Endodermal cell (in vitro differentiated cells): ENCODE measurements at regions not wholly inside any gene's neighbourhood (a gene's known extent, or its start where the extent isn't known, plus 50 kb on each side); places are given as distances from the start of the nearest gene placed in this dataset.

ENCODE experiments used
- DNase-seq: peaks from one replicate; pipeline ENCODE4 v3.0.0-alpha.2; 2017
- H3K27ac ChIP-seq: 2 replicates; pipeline ENCODE4 v1.5.1; 2013; ENCODE audit warnings: mild to moderate bottlenecking, low read depth, low read length, moderate library complexity
- H3K27me3 ChIP-seq: 2 replicates; pipeline ENCODE4 v1.6.1; 2013; ENCODE audit warnings: mild to moderate bottlenecking, low read length, moderate library complexity; ENCODE audit not compliant: insufficient read depth, control insufficient read depth, poor library complexity, severe bottlenecking
- H3K36me3 ChIP-seq: 2 replicates; pipeline ENCODE4 v1.7.0; 2013; ENCODE audit warnings: mild to moderate bottlenecking, low read length, moderate library complexity; ENCODE audit not compliant: control insufficient read depth, insufficient read depth
- H3K4me1 ChIP-seq: one replicate; pipeline ENCODE4 v1.7.0; 2013; ENCODE audit warnings: low read length; ENCODE audit not compliant: control insufficient read depth, insufficient read depth
- H3K4me3 ChIP-seq: 2 replicates; pipeline ENCODE4 v1.5.1; 2013; ENCODE audit warnings: mild to moderate bottlenecking, low read length, moderate library complexity
- H3K9ac ChIP-seq: 2 replicates; pipeline ENCODE4 v1.6.1; 2013; ENCODE audit warnings: mild to moderate bottlenecking, low read length, moderate library complexity; ENCODE audit not compliant: poor library complexity, severe bottlenecking; ENCODE audit errors: extremely low read depth
- H3K9me3 ChIP-seq: 2 replicates; pipeline ENCODE4 v1.6.1; 2013; ENCODE audit warnings: mild to moderate bottlenecking, low read length, moderate library complexity; ENCODE audit not compliant: control insufficient read depth
- H3K27ac Mint-ChIP-seq: 2 replicates; pipeline ENCODE4 v1.8.0; 2020; ENCODE audit warnings: mixed read lengths
- H3K27me3 Mint-ChIP-seq: 2 replicates; pipeline ENCODE4 v1.8.0; 2021; ENCODE audit warnings: mild to moderate bottlenecking, mixed read lengths; ENCODE audit not compliant: insufficient read depth
- H3K36me3 Mint-ChIP-seq: 2 replicates; pipeline ENCODE4 v1.8.0; 2020; ENCODE audit warnings: low read depth, mixed read lengths
- H3K4me1 Mint-ChIP-seq: 2 replicates; pipeline ENCODE4 v1.8.0; 2020; ENCODE audit warnings: mixed read lengths
- H3K4me3 Mint-ChIP-seq: 2 replicates; pipeline ENCODE4 v1.8.0; 2020; ENCODE audit warnings: mild to moderate bottlenecking, moderate library complexity, mixed read lengths
- H3K9me3 Mint-ChIP-seq: 2 replicates; pipeline ENCODE4 v1.8.0; 2020; ENCODE audit warnings: mild to moderate bottlenecking, mixed read lengths
- WGBS, 2 experiments: methylation state at CpG; one replicate each; pipeline versions ENCODE4 v1.1.5 to v1.1.7; 2013; ENCODE audit warnings: missing lambda C conversion rate in 2 of 2, mixed read lengths in 1 of 2; ENCODE audit not compliant: insufficient coverage in 1 of 2, insufficient read length in 1 of 2; 5-methylcytosine and 5-hydroxymethylcytosine counted together
- TF ChIP-seq, protein P1 (sequence below): fragments of 200-600 bp; sonication (generic); conservative IDR thresholded peaks from 2 replicates; pipeline ENCODE4 v1.5.0; 2021; ENCODE audit warnings: antibody characterized with exemption, mild to moderate bottlenecking

DNA sequence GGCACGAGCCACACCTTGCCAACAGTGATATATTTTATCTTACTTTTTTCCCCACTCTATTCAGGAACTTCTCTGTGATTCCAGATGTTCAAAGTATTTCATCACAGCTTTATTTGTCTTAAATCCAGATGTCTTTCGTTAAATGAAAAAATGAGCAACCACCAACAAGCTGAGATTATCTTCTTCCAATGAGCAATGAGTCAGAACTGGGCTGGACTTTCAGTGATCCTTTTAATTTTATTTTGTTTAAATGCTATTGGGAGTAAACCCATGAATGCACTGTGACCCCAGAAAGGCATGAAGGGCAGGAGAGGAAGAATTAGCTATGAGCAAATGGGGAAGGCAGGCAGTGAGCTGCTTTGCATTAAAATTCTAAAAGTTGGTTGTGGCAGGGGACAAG lies 77.6 kb upstream of the IMMP2L start:
- no peaks in the 10 kb centered on the region for H3K9me3 ChIP-seq
- no peaks in the 10 kb centered on the region for H3K36me3 ChIP-seq
- peaks cover 1% of the 10 kb centered on the region for H3K4me1 Mint-ChIP-seq
- no peak overlapping the region for H3K4me3 Mint-ChIP-seq
- peaks cover 46% of the 10 kb centered on the region for H3K27me3 ChIP-seq
- H3K27me3 Mint-ChIP-seq: peaks cover 87% of the 10 kb centered on the region
- H3K9ac ChIP-seq: no peak overlapping the region
- TF ChIP-seq, protein P1, sequence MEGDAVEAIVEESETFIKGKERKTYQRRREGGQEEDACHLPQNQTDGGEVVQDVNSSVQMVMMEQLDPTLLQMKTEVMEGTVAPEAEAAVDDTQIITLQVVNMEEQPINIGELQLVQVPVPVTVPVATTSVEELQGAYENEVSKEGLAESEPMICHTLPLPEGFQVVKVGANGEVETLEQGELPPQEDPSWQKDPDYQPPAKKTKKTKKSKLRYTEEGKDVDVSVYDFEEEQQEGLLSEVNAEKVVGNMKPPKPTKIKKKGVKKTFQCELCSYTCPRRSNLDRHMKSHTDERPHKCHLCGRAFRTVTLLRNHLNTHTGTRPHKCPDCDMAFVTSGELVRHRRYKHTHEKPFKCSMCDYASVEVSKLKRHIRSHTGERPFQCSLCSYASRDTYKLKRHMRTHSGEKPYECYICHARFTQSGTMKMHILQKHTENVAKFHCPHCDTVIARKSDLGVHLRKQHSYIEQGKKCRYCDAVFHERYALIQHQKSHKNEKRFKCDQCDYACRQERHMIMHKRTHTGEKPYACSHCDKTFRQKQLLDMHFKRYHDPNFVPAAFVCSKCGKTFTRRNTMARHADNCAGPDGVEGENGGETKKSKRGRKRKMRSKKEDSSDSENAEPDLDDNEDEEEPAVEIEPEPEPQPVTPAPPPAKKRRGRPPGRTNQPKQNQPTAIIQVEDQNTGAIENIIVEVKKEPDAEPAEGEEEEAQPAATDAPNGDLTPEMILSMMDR: no peak
- H3K4me1 ChIP-seq: no peaks in the 10 kb centered on the region
- H3K36me3 Mint-ChIP-seq: no peaks in the 10 kb centered on the region
- WGBS, 2 experiments: 88 to 90% methylated on average over 2 of the region's 2 CpGs
- no peak overlapping the region for H3K4me3 ChIP-seq
- H3K9me3 Mint-ChIP-seq: peaks cover 17% of the 10 kb centered on the region
- no peak overlapping the region for H3K27ac Mint-ChIP-seq
- DNase-seq: no peak
- H3K27ac ChIP-seq: no peak overlapping the region

DNA sequence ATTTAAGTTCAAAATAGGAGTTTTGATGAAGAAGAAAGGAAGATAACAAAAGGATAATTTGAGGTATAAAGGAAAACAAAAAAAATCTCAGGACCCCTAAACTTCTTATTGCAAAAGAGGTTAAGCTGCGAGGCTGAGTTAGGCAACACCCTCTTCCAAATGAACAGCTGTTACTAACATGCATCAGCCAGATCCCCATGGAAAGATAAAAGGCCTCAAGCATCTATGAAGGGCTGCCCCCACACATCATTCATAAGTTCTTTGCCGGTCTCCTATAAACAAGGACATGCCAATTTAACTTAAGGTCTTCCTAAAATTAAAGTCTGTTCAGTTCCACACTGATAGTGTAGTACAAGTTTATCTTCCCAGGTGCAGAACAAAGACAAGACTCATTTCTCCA lies 75.8 kb upstream of the IMMP2L start:
- Histone ChIP-seq H3K9me3 (no peaks in the 10 kb centered on the region), H3K4me3 (no peak overlapping the region), H3K36me3 (no peaks in the 10 kb centered on the region), H3K9ac (no peak overlapping the region), H3K27me3 (peaks cover 65% of the 10 kb centered on the region), H3K27ac (no peak overlapping the region), H3K4me1 (no peaks in the 10 kb centered on the region)
- H3K36me3 Mint-ChIP-seq: no peaks in the 10 kb centered on the region
- no peak for DNase-seq
- peaks cover 4% of the 10 kb centered on the region for H3K9me3 Mint-ChIP-seq
- TF ChIP-seq, protein P1: no peak
- no peak overlapping the region for H3K4me3 Mint-ChIP-seq
- H3K4me1 Mint-ChIP-seq: peaks cover 5% of the 10 kb centered on the region
- peaks cover 97% of the 10 kb centered on the region for H3K27me3 Mint-ChIP-seq
- 79 to 100% methylated on average over 1 to 2 of the region's 2 CpGs for WGBS, 2 experiments
- no peak overlapping the region for H3K27ac Mint-ChIP-seq

DNA sequence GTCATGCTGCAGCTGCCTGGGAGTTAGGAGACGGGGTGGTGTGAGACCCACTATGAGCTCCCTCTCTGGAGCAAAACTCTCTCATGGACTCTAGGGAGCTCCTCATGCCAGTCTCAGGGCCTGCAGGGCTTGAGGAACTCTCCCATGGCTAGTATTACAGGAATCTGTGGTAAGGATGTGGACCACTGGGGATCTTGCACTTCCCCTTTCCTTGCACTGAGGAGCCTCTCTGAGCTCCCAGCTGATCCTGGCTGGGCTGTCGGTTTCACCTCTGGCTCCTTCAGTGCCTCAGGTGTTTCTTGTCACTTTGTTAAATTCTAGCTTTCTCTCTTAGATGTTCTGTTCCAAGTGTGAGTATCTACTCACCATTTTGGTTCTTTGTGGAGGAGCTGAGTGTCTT lies 71.6 kb upstream of the IMMP2L start:
- DNase-seq: no peak
- no peak overlapping the region for H3K9ac ChIP-seq
- no peak overlapping the region for H3K27ac ChIP-seq
- H3K4me3 ChIP-seq: no peak overlapping the region
- TF ChIP-seq, protein P1: no peak
- 68 to 70% methylated on average over 2 of the region's 2 CpGs for WGBS, 2 experiments
- Mint-ChIP-seq H3K27ac (no peak overlapping the region), H3K4me1 (peaks cover 5% of the 10 kb centered on the region), H3K9me3 (peaks cover 26% of the 10 kb centered on the region), H3K4me3 (no peak overlapping the region), H3K36me3 (no peaks in the 10 kb centered on the region), H3K27me3 (peaks cover 99% of the 10 kb centered on the region)
- H3K4me1 ChIP-seq: no peaks in the 10 kb centered on the region
- H3K36me3 ChIP-seq: no peaks in the 10 kb centered on the region
- H3K9me3 ChIP-seq: peaks cover 10% of the 10 kb centered on the region
- peaks cover 67% of the 10 kb centered on the region for H3K27me3 ChIP-seq
